HEK293T (cell line): ENCODE measurements at regions not wholly inside any gene's neighbourhood (a gene's known extent, or its start where the extent isn't known, plus 50 kb on each side); places are given as distances from the start of the nearest gene placed in this dataset.

Experiments used
- CTCF ChIA-PET: fragments of 350-600 bp; formaldehyde crosslinking; extraction: SDS; loops from one replicate; lab custom pipeline; 2021; ENCODE audit warnings: antibody characterized with exemption, inconsistent platforms; lab: Yijun Ruan, JAX
- POLR2A ChIA-PET: fragments of 350-600 bp; formaldehyde crosslinking; extraction: SDS; loops from one replicate; lab custom pipeline; 2020; ENCODE audit warnings: antibody characterized with exemption, inconsistent platforms; lab: Yijun Ruan, JAX
- DNase-seq: peaks from one replicate; pipeline ENCODE4 v3.0.0; 2012; ENCODE audit warnings: mixed read lengths; ENCODE audit errors: extremely low spot score
- ARNT ChIP-seq: fragments of 450-650 bp; IDR thresholded peaks from 2 replicates; pipeline ENCODE4 v1.6.1; 2017; ENCODE audit warnings: mild to moderate bottlenecking
- BHLHE40 ChIP-seq: fragments of 450-650 bp; IDR thresholded peaks from 2 replicates; pipeline ENCODE4 v1.6.1; 2016; ENCODE audit warnings: mild to moderate bottlenecking, moderate library complexity, borderline replicate concordance
- CTBP1 ChIP-seq: fragments of 450-650 bp; IDR thresholded peaks from 2 replicates; pipeline ENCODE4 v1.6.1; 2016; ENCODE audit warnings: borderline replicate concordance
- ELF4 ChIP-seq: fragments of 450-650 bp; IDR thresholded peaks from 2 replicates; pipeline ENCODE4 v1.6.1; 2017; ENCODE audit warnings: antibody characterized with exemption
- FOXA1 ChIP-seq: fragments of 450-650 bp; IDR thresholded peaks from 2 replicates; pipeline ENCODE4 v1.6.1; 2016; ENCODE audit warnings: mild to moderate bottlenecking
- FOXK2 ChIP-seq: fragments of 450-650 bp; IDR thresholded peaks from 2 replicates; pipeline ENCODE4 v1.6.1; 2016; ENCODE audit warnings: mild to moderate bottlenecking
- FOXM1 ChIP-seq: fragments of 450-650 bp; IDR thresholded peaks from 2 replicates; pipeline ENCODE4 v1.6.1; 2017; ENCODE audit warnings: mild to moderate bottlenecking, borderline replicate concordance
- HDGF ChIP-seq: fragments of 450-650 bp; IDR thresholded peaks from 2 replicates; pipeline ENCODE4 v1.6.1; 2017; ENCODE audit warnings: antibody characterized with exemption, borderline replicate concordance
- L3MBTL2 ChIP-seq: fragments of 450-650 bp; conservative IDR thresholded peaks from 2 replicates; pipeline ENCODE4 v1.6.1; 2016; ENCODE audit warnings: mild to moderate bottlenecking
- LEF1 ChIP-seq: fragments of 450-650 bp; IDR thresholded peaks from 2 replicates; pipeline ENCODE4 v1.6.1; 2017; ENCODE audit warnings: mild to moderate bottlenecking, borderline replicate concordance
- NFRKB ChIP-seq: fragments of 450-650 bp; IDR thresholded peaks from 2 replicates; pipeline ENCODE4 v1.6.1; 2016; ENCODE audit warnings: mild to moderate bottlenecking, moderate library complexity
- SP1 ChIP-seq: fragments of 450-650 bp; IDR thresholded peaks from 2 replicates; pipeline ENCODE4 v1.6.1; 2017
- SUZ12 ChIP-seq: fragments of 450-650 bp; IDR thresholded peaks from 2 replicates; pipeline ENCODE4 v1.6.1; 2016; ENCODE audit warnings: mild to moderate bottlenecking
- TARDBP ChIP-seq: fragments of 450-650 bp; IDR thresholded peaks from 2 replicates; pipeline ENCODE4 v1.6.1; 2016
- ZNF384 ChIP-seq: fragments of 450-650 bp; IDR thresholded peaks from 2 replicates; pipeline ENCODE4 v1.6.1; 2016
- TF ChIP-seq, protein P1 (sequence below): fragments of 450-650 bp; IDR thresholded peaks from 2 replicates; pipeline ENCODE4 v1.6.1; 2016

DNA sequence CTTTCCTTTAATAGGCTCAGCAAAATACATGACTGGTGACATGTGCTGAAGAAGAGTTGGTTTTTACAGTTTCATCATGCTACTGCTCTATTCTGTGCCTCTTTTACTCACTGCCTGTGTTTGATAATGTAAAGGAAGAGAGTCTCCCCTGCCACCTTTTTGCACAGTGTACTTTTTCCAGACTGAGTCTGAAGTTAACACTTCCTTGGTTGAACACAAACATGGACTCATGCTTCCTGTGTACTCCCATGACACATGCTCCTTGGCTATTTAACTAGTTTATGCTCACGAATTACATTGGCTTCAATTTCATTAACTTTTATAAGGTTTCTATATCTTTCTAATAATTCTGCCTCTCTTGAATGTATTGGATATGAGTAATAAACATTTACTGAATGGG is 396.1 kb downstream of the VGLL3 start:
- TF ChIP-seq HDGF (no peak), CTBP1 (no peak), LEF1 (no peak), SP1 (no peak), NFRKB (no peak), FOXK2 (no peak), L3MBTL2 (no peak), TARDBP (no peak), BHLHE40 (no peak), FOXM1 (no peak)
- DNase-seq: no peak
- POLR2A ChIA-PET: no interaction called here
- CTCF ChIA-PET: no interaction called here

DNA sequence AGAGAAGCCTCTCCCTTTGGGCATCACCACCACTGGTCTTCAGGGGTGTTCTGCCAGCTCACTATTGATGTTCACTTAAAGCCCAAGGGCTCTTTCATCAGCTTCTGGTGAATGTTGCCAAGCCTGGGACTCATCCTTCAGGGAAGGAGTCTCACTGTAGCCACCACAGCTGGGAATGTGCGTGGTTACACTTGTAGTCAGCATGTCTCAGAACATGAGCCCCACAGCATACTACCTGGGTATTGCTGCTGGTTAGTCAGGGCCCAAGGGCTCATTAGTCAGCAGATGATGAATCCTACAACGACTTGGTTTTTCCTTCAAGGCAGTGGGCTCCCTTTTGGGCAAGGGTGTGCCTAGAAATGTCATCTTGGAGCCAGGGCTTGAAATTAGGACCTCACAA is 412.9 kb downstream of the VGLL3 start:
- DNase-seq: no peak
- no peak for TF ChIP-seq FOXK2
- POLR2A ChIA-PET: no interaction called here
- CTCF ChIA-PET: no interaction called here

DNA sequence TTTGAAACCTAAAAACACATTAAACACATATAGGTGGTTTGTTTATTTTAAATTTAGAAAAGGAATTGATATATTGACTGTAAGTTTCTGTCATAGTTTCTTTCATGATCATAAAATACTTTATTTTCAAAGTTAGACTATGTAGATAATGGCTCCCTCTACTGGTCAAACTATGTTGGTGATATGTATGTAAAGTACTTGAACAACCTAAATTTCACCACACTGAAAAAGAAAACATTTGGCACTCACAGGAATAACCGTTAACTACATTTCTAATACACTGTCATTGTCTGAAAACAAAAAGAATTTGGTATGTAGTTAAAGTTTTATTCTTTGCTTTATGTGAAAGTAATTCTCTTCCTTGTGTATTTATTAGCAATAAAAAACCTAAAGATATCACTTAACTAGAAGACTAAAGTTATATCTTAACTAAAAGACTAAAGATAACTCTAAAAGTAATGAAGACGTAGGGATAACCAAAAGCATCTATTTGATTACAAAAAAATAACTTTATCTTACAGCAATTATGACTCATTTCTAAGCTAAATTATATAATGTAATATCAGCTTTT is 427.5 kb downstream of the VGLL3 start:
- ChIA-PET CTCF (interaction anchor here (0.7 kb wide), 1 partner anchor 582 kb away, joined by 3 read pairs; no protein-coding TSS in a partner anchor), POLR2A (no interaction called here)
- TF ChIP-seq ELF4 (no peak), NFRKB (no peak), CTBP1 (no peak), L3MBTL2 (no peak), HDGF (no peak), ARNT (no peak), FOXM1 (no peak)
- TF ChIP-seq, protein P1, sequence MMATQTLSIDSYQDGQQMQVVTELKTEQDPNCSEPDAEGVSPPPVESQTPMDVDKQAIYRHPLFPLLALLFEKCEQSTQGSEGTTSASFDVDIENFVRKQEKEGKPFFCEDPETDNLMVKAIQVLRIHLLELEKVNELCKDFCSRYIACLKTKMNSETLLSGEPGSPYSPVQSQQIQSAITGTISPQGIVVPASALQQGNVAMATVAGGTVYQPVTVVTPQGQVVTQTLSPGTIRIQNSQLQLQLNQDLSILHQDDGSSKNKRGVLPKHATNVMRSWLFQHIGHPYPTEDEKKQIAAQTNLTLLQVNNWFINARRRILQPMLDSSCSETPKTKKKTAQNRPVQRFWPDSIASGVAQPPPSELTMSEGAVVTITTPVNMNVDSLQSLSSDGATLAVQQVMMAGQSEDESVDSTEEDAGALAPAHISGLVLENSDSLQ: no peak
- peak; percentile 17 for DNase-seq

DNA sequence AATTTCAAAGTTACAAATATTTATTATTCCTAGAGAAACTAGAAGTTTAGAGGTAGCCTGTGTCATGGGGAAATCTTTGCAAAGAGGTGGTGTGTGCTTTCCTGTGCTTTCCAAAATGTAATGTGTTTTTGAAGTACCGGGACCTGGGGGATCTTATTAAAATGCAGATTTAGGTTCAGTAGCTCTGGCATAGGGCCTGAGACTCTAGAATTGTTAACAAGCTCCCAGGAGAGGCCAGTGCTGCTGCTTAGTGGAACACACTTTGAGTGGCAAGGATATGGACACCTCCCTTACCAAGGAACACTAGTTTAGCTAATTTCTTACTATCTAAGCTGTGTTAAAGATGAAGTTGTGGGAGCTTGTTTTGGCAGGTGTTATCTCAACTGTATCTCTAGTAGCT is 428.9 kb downstream of the VGLL3 start:
- DNase-seq: no peak
- CTCF ChIA-PET: no interaction called here

DNA sequence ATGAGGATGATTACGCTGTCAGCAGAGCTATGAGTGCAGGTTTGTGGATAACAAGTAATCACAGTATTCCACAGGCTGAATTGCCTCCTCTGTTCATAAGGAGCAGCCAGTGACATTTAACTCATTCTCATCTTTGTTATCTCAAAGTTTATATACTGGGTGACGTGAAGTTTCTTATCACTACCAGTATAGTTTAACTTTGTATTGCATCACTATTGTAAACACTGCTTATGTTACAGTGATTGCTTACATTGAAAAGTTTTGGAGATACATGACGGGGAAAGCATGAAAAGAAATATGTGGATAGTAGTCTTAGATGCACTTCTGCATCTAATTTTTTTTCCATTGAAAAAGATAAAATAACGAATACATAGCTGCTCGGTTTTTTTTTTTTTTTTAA is 429.7 kb downstream of the VGLL3 start:
- ChIA-PET POLR2A (no interaction called here), CTCF (no interaction called here)
- no peak for DNase-seq
- TF ChIP-seq L3MBTL2 (no peak), FOXA1 (no peak)

More for the DNA sequence above, 428.9 kb downstream of the VGLL3 start:
- POLR2A ChIA-PET: no interaction called here
- no peak for TF ChIP-seq FOXK2
- TF ChIP-seq, protein P1: no peak
- TF ChIP-seq FOXA1: no peak
- no peak for TF ChIP-seq FOXM1
- TF ChIP-seq ARNT: no peak
- no peak for TF ChIP-seq NFRKB
- no peak for TF ChIP-seq CTBP1
- no peak for TF ChIP-seq TARDBP
- no peak for TF ChIP-seq ELF4

DNA sequence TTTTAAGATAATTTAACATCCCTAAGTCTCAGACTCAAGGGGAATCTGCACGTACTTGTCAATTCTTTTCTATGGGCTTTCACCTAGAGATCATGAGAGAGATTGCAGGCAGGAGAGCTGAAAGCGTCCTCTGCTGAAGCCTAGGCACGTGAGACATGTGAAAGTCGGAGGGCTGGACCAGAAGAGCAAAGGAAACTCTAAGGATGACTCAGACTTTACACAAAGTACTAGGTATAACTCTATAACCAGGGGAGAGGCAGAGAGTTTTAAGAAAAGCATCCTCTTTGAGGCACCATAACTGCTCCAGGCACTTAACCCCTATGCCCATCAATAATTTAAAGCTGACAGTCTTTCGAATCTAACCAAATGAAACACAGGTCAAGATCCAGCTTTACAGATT is 436.6 kb downstream of the VGLL3 start:
- POLR2A ChIA-PET: no interaction called here
- TF ChIP-seq BHLHE40: no peak
- TF ChIP-seq FOXA1: no peak
- TF ChIP-seq ELF4: no peak
- TF ChIP-seq, protein P1: peak; percentile 77
- TF ChIP-seq NFRKB: no peak
- TF ChIP-seq FOXM1: no peak
- TF ChIP-seq SP1: no peak
- DNase-seq: peak; percentile 9
- CTCF ChIA-PET: interaction anchor here (0.8 kb wide), 1 partner anchor 88 kb away, joined by 3 read pairs; no protein-coding TSS in a partner anchor

DNA sequence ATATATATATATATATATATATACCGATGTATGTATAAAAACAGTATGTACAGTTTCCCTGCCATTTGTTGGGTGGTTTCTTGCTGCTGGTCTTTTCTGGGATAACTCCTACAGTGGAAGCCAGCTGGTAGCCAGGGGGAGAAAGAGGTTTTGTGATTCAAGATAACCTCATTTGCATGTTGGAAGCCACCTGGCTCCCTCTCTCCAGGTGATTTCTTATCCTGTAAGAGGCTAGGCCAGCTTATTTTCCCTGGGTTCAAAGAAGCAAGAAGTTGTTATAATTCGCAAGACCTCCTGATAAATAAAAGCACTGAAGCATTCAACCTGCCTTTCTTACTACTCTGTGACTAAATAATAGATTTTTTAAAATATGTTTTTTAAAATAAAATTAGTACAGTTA is 443.3 kb downstream of the VGLL3 start:
- POLR2A ChIA-PET: no interaction called here
- TF ChIP-seq ZNF384 (no peak), FOXK2 (no peak), LEF1 (no peak)
- CTCF ChIA-PET: no interaction called here
- no peak for DNase-seq

DNA sequence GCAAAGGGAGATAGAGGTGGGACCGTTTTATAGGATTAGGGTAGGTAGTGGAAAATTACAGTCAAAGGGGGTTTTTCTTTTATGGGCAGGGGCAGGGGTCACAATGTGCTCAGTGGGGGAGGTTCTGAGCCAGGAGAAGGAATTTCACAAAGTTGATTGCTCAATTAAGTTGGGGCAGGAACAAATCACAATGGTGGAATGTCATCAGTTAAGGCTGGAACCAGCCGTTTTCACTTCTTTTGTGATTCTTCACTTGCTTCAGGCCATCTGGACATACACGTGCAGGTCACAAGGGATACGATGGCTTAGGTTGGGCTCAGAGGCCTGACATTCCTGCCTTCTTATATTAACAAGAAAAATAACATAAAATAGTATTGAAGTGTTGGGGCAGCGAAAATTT is 453.8 kb downstream of the VGLL3 start:
- no peak for DNase-seq
- TF ChIP-seq, protein P1: no peak
- TF ChIP-seq LEF1 (no peak), L3MBTL2 (no peak), BHLHE40 (no peak), SP1 (no peak), TARDBP (no peak), SUZ12 (no peak), HDGF (no peak), ZNF384 (no peak), ARNT (no peak)
- CTCF ChIA-PET: no interaction called here
- POLR2A ChIA-PET: no interaction called here
